ENCODE measurements at regions not wholly inside any gene's neighbourhood (a gene's known extent, or its start where the extent isn't known, plus 50 kb on each side); places are given as distances from the start of the nearest gene placed in this dataset.
"Not testable (repeated sequence)": the region's sequence is repeated elsewhere in the genome, so short reads cannot be mapped to it uniquely, and the experiment has no call there.

GRCh38 chr12:90449611-90450010 is 505.4 kb downstream of the CCER1 start:
- Histone ChIP-seq H3K4me3 (ENCODE audit: low read length) (no peak overlapping the region), H3K4me1 (ENCODE audit: low read length) (no peaks in the 10 kb centered on the region), H4K20me1 (ENCODE audit: insufficient read depth, low read length) (no peaks in the 10 kb centered on the region), H3K36me3 (replicated peaks; ENCODE audit: insufficient read depth, low read length) (no peaks in the 10 kb centered on the region), H3K79me2 (ENCODE audit: low read length) (no peaks in the 10 kb centered on the region), H3K9me3 (replicated peaks; ENCODE audit: insufficient read depth, low read length) (no peaks in the 10 kb centered on the region), H3K27ac (ENCODE audit: low read length) (no peak overlapping the region), H2AFZ (ENCODE audit: low read length) (no peak overlapping the region), H3K27me3 (replicated peaks; ENCODE audit: insufficient read depth, low read length) (no peaks in the 10 kb centered on the region), H3K4me2 (ENCODE audit: low read depth, low read length) (no peak overlapping the region), H3K9ac (ENCODE audit: low read length) (no peak overlapping the region), H3K9me2 (replicated peaks; ENCODE audit: insufficient read depth, low read length) (no peaks in the 10 kb centered on the region), H3F3A (ENCODE audit: insufficient read depth, low read length) (no peaks in the 10 kb centered on the region)
- TF ChIP-seq CTCF (IDR thresholded peaks at IDR 0.05; ENCODE audit: low read length): no peak
- no peak for TF ChIP-seq EZH2phosphoT487 (IDR thresholded peaks at IDR 0.05; ENCODE audit: low read length)
- no peak for TF ChIP-seq EZH2 (optimal IDR thresholded peaks at IDR 0.05; ENCODE audit: low read depth, low read length)
- no peak for DNase-seq

GRCh38 chr12:90443466-90443865 is 511.5 kb downstream of the CCER1 start:
- not testable (repeated sequence) for H3K27me3 ChIP-seq (replicated peaks; ENCODE audit: insufficient read depth, low read length); H3K4me2 ChIP-seq (ENCODE audit: low read depth, low read length); H2AFZ ChIP-seq (ENCODE audit: low read length); H3K4me3 ChIP-seq (ENCODE audit: low read length); DNase-seq; H3K36me3 ChIP-seq (replicated peaks; ENCODE audit: insufficient read depth, low read length); H3F3A ChIP-seq (ENCODE audit: insufficient read depth, low read length); H3K9ac ChIP-seq (ENCODE audit: low read length); H4K20me1 ChIP-seq (ENCODE audit: insufficient read depth, low read length); H3K9me3 ChIP-seq (replicated peaks; ENCODE audit: insufficient read depth, low read length); H3K27ac ChIP-seq (ENCODE audit: low read length); H3K9me2 ChIP-seq (replicated peaks; ENCODE audit: insufficient read depth, low read length); H3K79me2 ChIP-seq (ENCODE audit: low read length); H3K4me1 ChIP-seq (ENCODE audit: low read length)

- no peak for DNase-seq
- Histone ChIP-seq H3K9ac (ENCODE audit: low read length) (no peak overlapping the region), H3K79me2 (ENCODE audit: low read length) (no peaks in the 10 kb centered on the region), H3K4me1 (ENCODE audit: low read length) (no peaks in the 10 kb centered on the region), H3K27me3 (replicated peaks; ENCODE audit: insufficient read depth, low read length) (no peaks in the 10 kb centered on the region), H4K20me1 (ENCODE audit: insufficient read depth, low read length) (no peaks in the 10 kb centered on the region), H3K4me3 (ENCODE audit: low read length) (no peak overlapping the region), H3K9me2 (replicated peaks; ENCODE audit: insufficient read depth, low read length) (no peaks in the 10 kb centered on the region), H3F3A (ENCODE audit: insufficient read depth, low read length) (no peaks in the 10 kb centered on the region), H3K4me2 (ENCODE audit: low read depth, low read length) (no peak overlapping the region), H3K27ac (ENCODE audit: low read length) (no peak overlapping the region), H3K36me3 (replicated peaks; ENCODE audit: insufficient read depth, low read length) (no peaks in the 10 kb centered on the region), H3K9me3 (replicated peaks; ENCODE audit: insufficient read depth, low read length) (no peaks in the 10 kb centered on the region), H2AFZ (ENCODE audit: low read length) (no peak overlapping the region)
- TF ChIP-seq CTCF (IDR thresholded peaks at IDR 0.05; ENCODE audit: low read length): no peak
- TF ChIP-seq EZH2 (optimal IDR thresholded peaks at IDR 0.05; ENCODE audit: low read depth, low read length): no peak
- TF ChIP-seq EZH2phosphoT487 (IDR thresholded peaks at IDR 0.05; ENCODE audit: low read length): no peak
Observed at GRCh38 chr12:90441431-90441830, 513.5 kb downstream of the CCER1 start.

GRCh38 chr12:90428881-90429280 is 526.1 kb downstream of the CCER1 start:
- no peaks in the 10 kb centered on the region for H3K9me3 ChIP-seq (replicated peaks; ENCODE audit: insufficient read depth, low read length)
- no peaks in the 10 kb centered on the region for H4K20me1 ChIP-seq (ENCODE audit: insufficient read depth, low read length)
- no peaks in the 10 kb centered on the region for H3F3A ChIP-seq (ENCODE audit: insufficient read depth, low read length)
- H3K79me2 ChIP-seq (ENCODE audit: low read length): no peaks in the 10 kb centered on the region
- no peaks in the 10 kb centered on the region for H3K9me2 ChIP-seq (replicated peaks; ENCODE audit: insufficient read depth, low read length)
- H2AFZ ChIP-seq (ENCODE audit: low read length): no peak overlapping the region
- no peak overlapping the region for H3K9ac ChIP-seq (ENCODE audit: low read length)
- H3K4me2 ChIP-seq (ENCODE audit: low read depth, low read length): no peak overlapping the region
- H3K36me3 ChIP-seq (replicated peaks; ENCODE audit: insufficient read depth, low read length): no peaks in the 10 kb centered on the region
- H3K4me1 ChIP-seq (ENCODE audit: low read length): no peaks in the 10 kb centered on the region
- no peaks in the 10 kb centered on the region for H3K27me3 ChIP-seq (replicated peaks; ENCODE audit: insufficient read depth, low read length)
- H3K27ac ChIP-seq (ENCODE audit: low read length): no peak overlapping the region
- no peak for DNase-seq
- no peak overlapping the region for H3K4me3 ChIP-seq (ENCODE audit: low read length)
- TF ChIP-seq CTCF (IDR thresholded peaks at IDR 0.05; ENCODE audit: low read length) (no peak), EZH2phosphoT487 (IDR thresholded peaks at IDR 0.05; ENCODE audit: low read length) (no peak), EZH2 (optimal IDR thresholded peaks at IDR 0.05; ENCODE audit: low read depth, low read length) (no peak)
